GM21825 (cell line): ENCODE measurements at regions not wholly inside any gene's neighbourhood (a gene's known extent, or its start where the extent isn't known, plus 50 kb on each side); places are given as distances from the start of the nearest gene placed in this dataset.

ENCODE experiments used
- ATAC-seq: cut with Tn5 transposase; IDR thresholded peaks from one replicate; pipeline ENCODE4 v1.9.1; 2021; ENCODE audit warnings: mild to moderate bottlenecking, moderate library complexity; ENCODE audit not compliant: unreplicated experiment

DNA sequence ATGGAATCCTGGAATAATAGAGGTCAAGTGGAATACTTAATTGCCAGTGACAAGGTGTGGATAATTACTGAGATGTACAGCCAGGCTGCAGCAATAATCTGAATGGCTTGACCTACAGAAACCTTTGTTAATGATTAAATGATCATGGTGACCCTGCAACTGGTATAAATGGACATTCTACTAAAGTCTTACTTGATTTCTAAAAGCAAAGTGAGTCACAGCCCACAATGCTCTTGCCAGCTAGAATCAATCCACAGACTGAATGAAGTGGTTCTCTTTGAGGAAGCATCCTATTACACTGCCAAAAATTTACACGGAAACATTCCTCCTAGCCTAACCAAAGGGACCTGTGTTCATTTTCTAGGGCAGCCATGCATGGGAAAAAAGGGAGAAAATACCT is 518.5 kb downstream of the SOX5 start:
- no peak for ATAC-seq

DNA sequence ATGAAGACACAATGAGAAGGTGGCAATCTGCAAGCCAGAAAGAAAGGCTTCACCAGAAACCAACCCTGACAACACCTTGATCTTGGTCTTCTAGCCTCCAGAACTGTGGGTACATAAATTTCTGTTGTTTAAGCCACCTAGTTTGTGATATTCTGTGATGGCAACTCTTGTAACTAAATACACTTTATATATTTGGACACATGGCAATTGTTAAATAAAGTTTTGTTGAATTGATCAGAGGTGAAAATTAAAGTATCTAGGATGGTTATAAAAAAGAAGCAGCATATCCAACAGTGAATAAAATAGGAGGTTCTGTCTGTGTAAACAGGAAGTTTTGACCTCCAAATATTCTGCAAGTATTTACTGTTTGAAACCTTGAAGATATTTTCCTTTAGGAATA is 516.3 kb downstream of the SOX5 start:
- ATAC-seq, result no peak

DNA sequence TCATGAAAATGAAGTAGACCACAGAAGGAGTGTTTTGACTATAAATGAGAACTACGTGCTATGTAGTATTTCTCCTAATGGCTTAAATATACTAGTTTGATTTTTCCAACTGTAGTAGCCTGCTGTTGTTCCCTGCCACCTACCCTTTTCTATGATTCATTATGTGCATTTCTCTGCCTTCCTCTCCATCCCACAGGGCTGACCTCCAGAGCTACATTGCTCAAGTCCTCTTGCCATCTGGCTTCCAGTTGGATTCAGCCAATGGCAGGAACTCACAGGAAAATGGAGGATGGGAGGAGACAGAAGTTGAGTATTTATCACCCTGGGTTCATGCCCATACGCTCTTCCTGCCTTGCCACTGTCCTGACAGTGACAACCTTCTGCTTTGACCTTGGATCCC is 515.3 kb downstream of the SOX5 start:
- no peak for ATAC-seq

DNA sequence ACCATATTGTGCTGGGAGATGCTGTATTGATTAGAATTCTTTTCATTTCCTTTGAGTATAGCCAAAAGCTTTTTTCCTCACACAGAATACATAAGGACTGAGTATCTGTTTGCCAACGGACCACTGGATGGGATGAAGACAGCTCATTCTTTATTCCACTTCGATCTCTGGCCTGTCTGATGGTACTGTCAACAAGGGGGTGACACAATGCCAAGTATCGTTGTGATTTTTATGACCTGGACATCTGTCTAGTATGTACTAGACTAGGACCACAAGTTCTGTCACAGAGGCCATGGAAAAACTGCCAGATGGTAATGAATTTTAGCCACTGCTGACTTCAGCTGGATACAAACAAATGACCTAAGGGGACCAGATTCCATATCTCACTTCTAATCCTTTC is 502.7 kb downstream of the SOX5 start:
- no peak for ATAC-seq

DNA sequence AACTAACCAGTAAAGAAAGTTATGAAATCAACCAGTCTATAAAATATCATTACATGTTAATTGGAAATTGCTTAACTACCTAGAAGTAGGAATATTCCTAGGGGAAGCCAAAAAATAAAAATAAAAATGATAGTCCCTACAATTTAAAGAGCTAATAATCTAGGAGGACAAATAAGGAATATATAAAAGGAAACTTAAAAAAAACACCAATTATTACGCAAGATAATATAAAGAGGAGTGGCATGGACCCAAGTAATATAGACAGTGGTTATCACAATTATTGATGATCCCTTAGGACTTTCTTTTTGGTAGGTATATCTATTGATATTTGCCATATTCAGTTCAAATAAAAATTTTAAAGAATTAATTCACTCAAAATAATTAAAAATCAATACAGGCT is 498.7 kb downstream of the SOX5 start:
- no peak for ATAC-seq

DNA sequence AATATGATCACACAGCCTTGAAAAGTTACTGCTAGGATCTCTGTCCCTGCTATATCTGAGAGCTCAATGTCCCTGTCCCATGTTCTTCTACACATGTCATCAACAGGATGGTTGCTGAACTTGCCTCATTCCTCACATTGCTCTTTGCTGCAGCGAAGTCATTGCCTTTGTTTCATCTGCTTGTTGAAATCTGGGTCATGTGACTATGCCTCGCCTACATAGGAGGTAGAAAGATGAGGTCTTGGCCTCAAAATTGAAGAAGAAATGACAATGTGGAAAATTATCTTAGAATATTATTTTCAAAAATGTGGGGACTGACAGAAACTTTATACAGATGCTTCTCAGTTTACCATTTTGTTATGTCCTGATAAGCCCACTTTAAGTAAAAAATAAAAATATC is 494.2 kb downstream of the SOX5 start:
- no peak for ATAC-seq

DNA sequence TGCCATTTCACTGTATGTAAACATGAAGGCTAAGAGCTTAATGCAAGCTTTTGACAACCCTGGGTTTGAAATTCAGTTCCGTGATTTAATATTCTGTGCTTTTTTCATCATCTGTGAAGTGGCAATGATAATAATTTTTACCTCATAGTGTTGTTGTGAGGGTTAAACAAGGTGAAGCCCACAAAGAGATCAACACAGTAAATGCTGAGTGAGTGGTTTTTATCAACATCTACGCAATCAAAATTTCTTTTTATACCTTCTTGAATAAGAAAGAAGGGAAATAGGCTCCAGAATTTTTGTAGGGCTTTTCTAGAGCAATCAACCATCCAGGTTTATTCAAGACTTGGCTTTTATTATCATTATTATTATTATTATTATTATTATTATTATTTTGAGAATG is 490.8 kb downstream of the SOX5 start:
- no peak for ATAC-seq

DNA sequence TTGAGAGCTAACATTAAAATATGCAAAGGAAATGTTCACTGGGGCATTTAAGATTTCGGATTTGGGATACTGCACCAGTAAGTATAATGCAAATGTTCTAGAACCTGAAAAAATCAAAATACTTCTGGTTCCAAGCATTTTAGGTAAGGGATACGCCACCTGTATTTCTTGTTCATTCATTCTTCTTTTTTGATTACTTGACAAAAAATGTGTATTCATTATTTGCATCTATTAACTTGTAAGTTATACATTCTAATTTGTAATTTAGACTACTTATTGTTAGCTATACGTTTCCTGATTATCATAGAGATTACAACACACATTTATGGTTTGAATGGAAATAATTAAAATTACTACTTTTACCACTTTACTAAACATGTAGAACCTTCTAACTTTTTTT is 486.9 kb downstream of the SOX5 start:
- no peak for ATAC-seq

DNA sequence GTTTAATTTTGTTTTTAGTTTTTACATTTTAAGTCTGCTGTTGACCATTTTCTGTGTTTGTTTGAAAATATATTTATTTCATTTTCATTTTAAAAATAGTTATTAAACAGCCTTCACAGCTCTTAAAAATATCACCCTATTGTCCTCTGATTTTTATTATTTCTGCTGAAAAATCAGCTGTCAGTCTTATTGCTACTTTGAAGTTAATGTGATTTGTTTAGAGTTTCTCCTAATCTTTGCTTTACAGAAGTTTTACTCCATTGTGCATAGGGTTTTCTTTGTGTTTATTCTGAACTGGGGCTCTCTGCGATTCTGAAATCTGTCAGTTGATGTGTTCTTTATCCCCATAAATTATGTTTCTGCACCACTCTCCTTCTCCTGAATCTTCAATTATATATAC is 486.3 kb downstream of the SOX5 start:
- ATAC-seq, result no peak

DNA sequence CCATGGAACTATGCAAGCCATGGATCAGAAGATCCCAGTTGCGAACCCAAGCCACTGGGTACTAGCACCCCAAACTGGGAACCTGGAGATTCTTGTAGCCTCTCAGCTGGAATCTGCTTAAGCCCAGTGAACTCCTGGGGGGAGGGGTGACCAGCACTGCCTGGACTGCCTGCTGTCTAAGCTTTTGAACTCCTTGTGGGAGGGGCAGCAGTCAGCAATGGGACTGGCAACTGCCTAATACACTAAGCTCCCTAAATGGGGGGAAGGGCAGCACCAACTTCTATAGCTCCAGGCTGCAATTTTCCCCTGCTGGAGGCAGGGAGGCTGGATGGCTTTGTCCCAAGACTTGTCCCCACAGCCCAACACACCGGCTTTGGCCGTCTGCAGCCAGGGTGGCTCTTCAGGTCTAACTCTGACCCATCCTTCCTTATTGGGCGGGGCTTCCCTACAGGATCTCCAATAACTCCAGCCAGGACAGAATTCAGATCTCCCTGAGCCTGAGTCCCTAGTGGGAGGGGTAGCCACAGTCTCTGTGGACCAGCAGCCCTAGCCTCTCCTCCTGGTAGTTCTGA is 485.1 kb downstream of the SOX5 start:
- ATAC-seq, result no peak

DNA sequence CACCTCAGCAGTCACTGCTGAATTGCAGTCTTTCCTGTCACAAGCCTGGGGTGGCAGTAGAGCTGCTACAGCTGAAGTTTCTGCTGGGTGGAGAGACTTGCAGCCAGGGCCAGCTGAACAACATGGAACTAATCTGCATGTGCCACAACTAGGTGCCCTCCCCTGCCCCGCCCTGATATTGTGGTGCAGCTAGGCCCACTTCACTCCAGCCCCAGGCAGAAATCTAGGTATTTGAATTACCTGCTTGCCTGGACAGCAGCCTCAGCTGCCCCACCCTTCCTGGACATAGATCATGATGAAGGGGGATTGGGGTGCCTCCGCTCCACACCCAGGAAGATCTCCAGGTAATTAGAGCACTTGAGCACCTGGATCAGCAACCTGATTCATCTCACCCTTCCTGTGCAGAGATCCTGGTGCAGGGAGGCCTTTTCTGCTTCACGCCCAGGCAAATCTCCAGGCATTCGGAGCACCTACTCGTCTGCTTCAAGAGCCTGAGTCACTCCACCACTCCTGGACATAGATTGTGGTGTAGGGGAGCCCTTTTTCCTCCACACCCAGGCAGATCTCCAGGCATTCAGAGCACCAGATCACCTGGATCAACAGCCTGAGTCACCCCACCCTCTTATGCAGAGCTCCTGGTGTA is 477.0 kb downstream of the SOX5 start:
- ATAC-seq, result no peak

DNA sequence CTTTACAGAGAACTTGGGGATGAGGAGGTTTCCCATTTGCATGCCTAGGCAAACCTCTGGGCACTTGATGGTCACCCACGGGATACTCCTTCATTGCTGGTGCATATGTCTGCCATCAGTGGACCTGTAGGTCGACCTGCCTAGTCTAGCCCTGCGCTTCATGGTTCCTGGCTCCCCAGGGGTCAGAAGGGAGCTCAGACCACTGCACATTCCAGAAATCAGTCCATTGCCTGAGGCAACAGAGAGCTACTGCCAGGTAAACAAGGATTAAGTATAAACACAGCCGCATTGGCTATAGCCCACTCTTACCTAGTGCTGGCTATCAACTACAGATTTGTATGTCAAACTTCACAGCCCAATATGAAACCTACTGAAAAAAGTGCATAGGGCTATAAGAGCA is 476.4 kb downstream of the SOX5 start:
- ATAC-seq, result no peak

DNA sequence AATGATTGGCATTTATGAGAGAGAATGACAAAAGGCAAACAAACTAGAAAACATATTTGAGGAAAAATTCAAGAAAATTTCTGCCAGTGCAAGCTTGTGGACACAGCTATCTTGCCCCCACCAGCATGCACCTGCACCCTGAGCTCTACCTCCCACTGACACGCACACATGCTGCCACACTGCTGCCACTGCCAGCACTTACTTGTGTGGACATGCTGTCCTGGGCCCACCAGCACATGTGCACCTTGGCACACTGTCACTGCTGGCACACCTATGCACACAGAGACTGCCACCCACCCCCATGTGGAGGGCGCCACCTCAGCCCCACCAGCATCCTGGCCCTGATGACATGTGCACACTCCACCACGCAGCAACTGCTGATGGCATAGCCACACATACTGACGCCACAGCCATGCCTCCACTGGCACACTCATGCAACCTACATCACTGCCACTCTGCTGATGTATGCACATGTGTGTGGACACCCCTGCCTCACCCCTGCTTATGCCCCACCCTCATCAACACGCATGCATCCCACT is 475.0 kb downstream of the SOX5 start:
- ATAC-seq, result no peak
